WTC11 (cell line): ENCODE measurements at regions not wholly inside any gene's neighbourhood (a gene's known extent, or its start where the extent isn't known, plus 50 kb on each side); places are given as distances from the start of the nearest gene placed in this dataset.
A peak's percentile ranks its signal among the peaks of the same experiment; 100 is the strongest.

Source experiments
- ATAC-seq: fragments of 200-7000 bp; cut with Tn5 transposase; 2 replicates; pipeline ENCODE4 v1.10.0; 2021; ENCODE audit warnings: mild to moderate bottlenecking, moderate library complexity
- CTCF ChIA-PET: fragments of 300-600 bp; sonication (Branson Sonifier 250); formaldehyde crosslinking; loops from one replicate; lab custom pipeline; 2021; ENCODE audit warnings: antibody characterized with exemption; lab: Charles Lee
- POLR2A ChIA-PET: fragments of 350-600 bp; sonication (Branson Sonifier 250); formaldehyde crosslinking; loops from one replicate; lab custom pipeline; 2021; ENCODE audit warnings: antibody characterized with exemption; lab: Charles Lee
- DNase-seq: peaks from one replicate; pipeline ENCODE4 v3.0.0; 2021; ENCODE audit warnings: low spot score
- H3K27ac Mint-ChIP-seq: 2 replicates; pipeline ENCODE4 v1.8.0; 2021; ENCODE audit warnings: mixed read lengths
- H3K27me3 Mint-ChIP-seq: 2 replicates; pipeline ENCODE4 v1.8.0; 2021; ENCODE audit warnings: low read depth, mild to moderate bottlenecking, moderate library complexity, mixed read lengths
- H3K36me3 Mint-ChIP-seq: 2 replicates; pipeline ENCODE4 v1.8.0; 2021; ENCODE audit warnings: mixed read lengths
- H3K4me1 Mint-ChIP-seq: 2 replicates; pipeline ENCODE4 v1.8.0; 2022; ENCODE audit warnings: mixed read lengths
- H3K4me3 Mint-ChIP-seq: 2 replicates; pipeline ENCODE4 v1.8.0; 2021; ENCODE audit warnings: mild to moderate bottlenecking, moderate library complexity, mixed read lengths
- H3K9me3 Mint-ChIP-seq: 2 replicates; pipeline ENCODE4 v1.8.0; 2021; ENCODE audit warnings: mixed read lengths
- ELF4 ChIP-seq: sonication (generic); formaldehyde crosslinking; IDR thresholded peaks from 2 replicates; pipeline ENCODE4 v1.8.1; 2022; ENCODE audit warnings: low read depth, mild to moderate bottlenecking, moderate library complexity, missing genetic modification reagents
- ERG ChIP-seq: fragments of 250-450 bp; sonication (Bioruptor Pico); IDR thresholded peaks from 2 replicates; pipeline ENCODE4 v1.8.0; 2021; ENCODE audit warnings: mild to moderate bottlenecking
- ESRRA ChIP-seq: sonication (generic); formaldehyde crosslinking; IDR thresholded peaks from 2 replicates; pipeline ENCODE4 v1.8.1; 2022; ENCODE audit warnings: mild to moderate bottlenecking, missing genetic modification reagents, borderline replicate concordance
- FOXJ3 ChIP-seq: sonication (generic); formaldehyde crosslinking; IDR thresholded peaks from 2 replicates; pipeline ENCODE4 v1.9.0; 2021; ENCODE audit warnings: missing genetic modification reagents, mild to moderate bottlenecking, borderline replicate concordance
- FOXK1 ChIP-seq: sonication (generic); formaldehyde crosslinking; IDR thresholded peaks from 2 replicates; pipeline ENCODE4 v1.8.0; 2022; ENCODE audit warnings: mild to moderate bottlenecking, moderate library complexity, missing genetic modification reagents
- KAT7 ChIP-seq: sonication (generic); formaldehyde crosslinking; IDR thresholded peaks from 2 replicates; pipeline ENCODE4 v1.8.1; 2023; ENCODE audit warnings: missing genetic modification reagents, mild to moderate bottlenecking, borderline replicate concordance
- MLX ChIP-seq: sonication (generic); formaldehyde crosslinking; IDR thresholded peaks from 2 replicates; pipeline ENCODE4 v1.8.1; 2023; ENCODE audit warnings: mild to moderate bottlenecking, missing genetic modification reagents, moderate library complexity
- NR2C2 ChIP-seq: sonication (generic); formaldehyde crosslinking; IDR thresholded peaks from 2 replicates; pipeline ENCODE4 v1.8.0; 2022; ENCODE audit warnings: mild to moderate bottlenecking, missing genetic modification reagents
- OVOL2 ChIP-seq: fragments of 250-450 bp; sonication (Bioruptor Pico); IDR thresholded peaks from 2 replicates; pipeline ENCODE4 v1.9.0; 2021; ENCODE audit warnings: mild to moderate bottlenecking, borderline replicate concordance
- RORB ChIP-seq: fragments of 250-450 bp; sonication (Bioruptor Pico); IDR thresholded peaks from 2 replicates; pipeline ENCODE4 v1.9.0; 2021; ENCODE audit warnings: mild to moderate bottlenecking
- SMAD4 ChIP-seq: sonication (generic); formaldehyde crosslinking; IDR thresholded peaks from 2 replicates; pipeline ENCODE4 v1.8.0; 2022; ENCODE audit warnings: mild to moderate bottlenecking, missing genetic modification reagents
- SOX15 ChIP-seq: fragments of 250-450 bp; sonication (Bioruptor Pico); IDR thresholded peaks from 2 replicates; pipeline ENCODE4 v1.9.0; 2021; ENCODE audit warnings: mild to moderate bottlenecking
- SP1 ChIP-seq: sonication (generic); formaldehyde crosslinking; conservative IDR thresholded peaks from 2 replicates; pipeline ENCODE4 v1.8.1; 2022; ENCODE audit warnings: missing genetic modification reagents
- STAT6 ChIP-seq: sonication (generic); formaldehyde crosslinking; conservative IDR thresholded peaks from 2 replicates; pipeline ENCODE4 v1.8.1; 2023; ENCODE audit warnings: mild to moderate bottlenecking, low read depth, missing genetic modification reagents, moderate library complexity
- USF1 ChIP-seq: sonication (generic); formaldehyde crosslinking; IDR thresholded peaks from 2 replicates; pipeline ENCODE4 v1.8.0; 2022; ENCODE audit warnings: mild to moderate bottlenecking, missing genetic modification reagents
- ZMAT4 ChIP-seq: fragments of 250-450 bp; sonication (Bioruptor Pico); IDR thresholded peaks from 2 replicates; pipeline ENCODE4 v1.9.0; 2021; ENCODE audit warnings: mild to moderate bottlenecking
- ZNF281 ChIP-seq: sonication (generic); formaldehyde crosslinking; IDR thresholded peaks from 2 replicates; pipeline ENCODE4 v1.8.0; 2023; ENCODE audit warnings: mild to moderate bottlenecking, missing genetic modification reagents
- ZNF671 ChIP-seq: fragments of 250-450 bp; sonication (Bioruptor Pico); IDR thresholded peaks from 2 replicates; pipeline ENCODE4 v1.8.0; 2021; ENCODE audit warnings: mild to moderate bottlenecking

GRCh38 chr2:16071039-16071864 lies 130.9 kb downstream of the MYCN start:
- Mint-ChIP-seq H3K27ac (no peak overlapping the region), H3K36me3 (no peaks in the 10 kb centered on the region), H3K4me1 (peaks cover 19% of the 10 kb centered on the region), H3K4me3 (no peak overlapping the region), H3K9me3 (0 out of 2 replicates have a peak, but pooled peaks cover 2% of the 10 kb centered on the region), H3K27me3 (no peaks in the 10 kb centered on the region)
- POLR2A ChIA-PET, result no interaction called here
- TF ChIP-seq ESRRA (CRISPR knock-in tag), result no peak
- CTCF ChIA-PET, result interaction anchor here (1.6 to 1.8 kb wide), 2 partner anchors 20 to 132 kb away, joined by 4 to 8 read pairs; no protein-coding TSS in a partner anchor
- ATAC-seq, result no peak
- no peak for DNase-seq

- ATAC-seq (peak; percentile 27; the same call in 1 of the 2 replicates), DNase-seq (no peak)
- Mint-ChIP-seq H3K27me3 (no peaks in the 10 kb centered on the region; the same call in 1 of the 2 replicates), H3K27ac (no peak overlapping the region), H3K9me3 (0 out of 2 replicates have a peak, but pooled peaks cover 2% of the 10 kb centered on the region)
- TF ChIP-seq NR2C2 (no peak), RORB (no peak), USF1 (no peak), MLX (CRISPR knock-in tag) (no peak), ZNF281 (CRISPR knock-in tag) (no peak), KAT7 (CRISPR knock-in tag) (no peak), OVOL2 (CRISPR knock-in tag) (no peak), FOXJ3 (CRISPR knock-in tag) (no peak), SMAD4 (no peak)
- TF ChIP-seq, all 79 proteins: peak for 0
- Mint-ChIP-seq H3K4me1 (peaks cover 19% of the 10 kb centered on the region), H3K4me3 (no peak overlapping the region), H3K36me3 (0 out of 2 replicates have a peak, but pooled peaks cover under 1% of the 10 kb centered on the region)
- POLR2A ChIA-PET, result no interaction called here
- CTCF ChIA-PET, result interaction anchor here (1.6 to 1.8 kb wide), 2 partner anchors 20 to 131 kb away, joined by 4 to 8 read pairs; no protein-coding TSS in a partner anchor
Observed at GRCh38 chr2:16070648-16070971, 130.3 kb downstream of the MYCN start.

GRCh38 chr2:16069933-16070647 lies 129.7 kb downstream of the MYCN start:
- no peak overlapping the region for H3K4me3 Mint-ChIP-seq
- peaks cover 3% of the 10 kb centered on the region for H3K9me3 Mint-ChIP-seq
- peaks cover 19% of the 10 kb centered on the region for H3K4me1 Mint-ChIP-seq
- no peak overlapping the region for H3K27ac Mint-ChIP-seq
- ChIA-PET POLR2A (no interaction called here), CTCF (interaction anchor here (1.6 to 1.8 kb wide), 3 partner anchors 19 to 131 kb away, joined by 4 to 8 read pairs (median 7); no protein-coding TSS in a partner anchor)
- H3K36me3 Mint-ChIP-seq, result peaks cover 3% of the 10 kb centered on the region
- no peaks in the 10 kb centered on the region; the same call in 1 of the 2 replicates for H3K27me3 Mint-ChIP-seq
- peak; percentile 43 for ATAC-seq
- DNase-seq, result no peak
- TF ChIP-seq ELF4 (CRISPR knock-in tag), result no peak
- no peak for TF ChIP-seq KAT7 (CRISPR knock-in tag)
- TF ChIP-seq STAT6, result no peak
- no peak for TF ChIP-seq FOXK1 (CRISPR knock-in tag)
- TF ChIP-seq ZNF281 (CRISPR knock-in tag), result no peak
- no peak for TF ChIP-seq ZMAT4 (CRISPR knock-in tag)
- no peak for TF ChIP-seq SP1 (CRISPR knock-in tag)
- no peak for TF ChIP-seq SMAD4
- TF ChIP-seq SOX15 (CRISPR knock-in tag), result no peak
- no peak for TF ChIP-seq ERG (CRISPR knock-in tag)
- TF ChIP-seq ZNF671, result no peak
